K562 (cell line): ENCODE measurements at regions not wholly inside any gene's neighbourhood (a gene's known extent, or its start where the extent isn't known, plus 50 kb on each side); places are given as distances from the start of the nearest gene placed in this dataset.

ENCODE experiments used
- ATAC-seq: fragments of 200-7000 bp; cut with Tn5 transposase; 3 replicates; pipeline ENCODE4 v1.9.1; 2020; ENCODE audit warnings: moderate library complexity
- BruUV-seq: library from RNA; stranded (reverse); fragments of 400-500 nt; replicated peaks from 2 replicates; lab custom pipeline; 2021; lab: Mats Ljungman, UMichigan
- CTCF ChIA-PET: fragments of 300-600 bp; formaldehyde crosslinking; extraction: SDS; loops from one replicate; lab custom pipeline; 2021; ENCODE audit warnings: low intra/inter-chr PET ratio; lab: Yijun Ruan, JAX
- POLR2A ChIA-PET: fragments of 300-600, 350-650 bp; sonication (Branson Sonifier 250); formaldehyde crosslinking; extraction: SDS; loops from one replicate; lab custom pipeline; 2021; ENCODE audit warnings: antibody characterized with exemption, inconsistent platforms; lab: Yijun Ruan, JAX
- DNase-seq, 4 experiments: peaks; one replicate each; pipeline versions ENCODE4 v3.0.0 to v3.0.0-alpha.2; 2011 to 2018; ENCODE audit warnings: low spot score in 3 of 4, mixed read lengths in 3 of 4; ENCODE audit errors: extremely low read depth in 1 of 4
- FAIRE-seq: peaks from 2 replicates; lab custom pipeline; 2011; peaks lifted over from hg19 to GRCh38; lab: Jason Lieb, UNC
- H2AFZ ChIP-seq: 2 replicates; pipeline ENCODE4 v1.6.0; 2011; ENCODE audit warnings: low read depth, low read length, control low read depth, inconsistent platforms
- H3K27ac ChIP-seq: fragments of 200-600 bp; 3 replicates; pipeline ENCODE4 v1.8.0; 2011; ENCODE audit warnings: low read depth, mild to moderate bottlenecking, control low read depth, inconsistent platforms, low read length, moderate library complexity, mixed read lengths; ENCODE audit errors: extremely low read depth
- H3K27me3 ChIP-seq, 2 experiments: fragments of 300-600 bp in 1 of 2; 2 replicates in 1 of 2; 3 replicates in 1 of 2; pipeline versions ENCODE4 v1.6.0 to v1.8.0; 2011; ENCODE audit warnings: inconsistent platforms in 2 of 2, low read length in 2 of 2, mild to moderate bottlenecking in 1 of 2, mixed read lengths in 1 of 2, moderate library complexity in 1 of 2; ENCODE audit not compliant: control insufficient read depth in 2 of 2, insufficient read depth in 2 of 2
- H3K36me3 ChIP-seq: fragments of 300-600 bp; 3 replicates; pipeline ENCODE4 v1.8.0; 2011; ENCODE audit warnings: mild to moderate bottlenecking, low read length, inconsistent platforms; ENCODE audit not compliant: control insufficient read depth, insufficient read depth
- H3K4me1 ChIP-seq, 2 experiments: fragments of 200-600 bp in 1 of 2; replicated peaks in 1 of 2; 2 replicates in 1 of 2; 3 replicates in 1 of 2; pipeline versions ENCODE4 v1.5.1 to v1.8.0; 2011; ENCODE audit warnings: inconsistent platforms in 2 of 2, low read length in 2 of 2, mild to moderate bottlenecking in 1 of 2, mixed read lengths in 1 of 2, moderate library complexity in 1 of 2; ENCODE audit not compliant: control insufficient read depth in 2 of 2, insufficient read depth in 2 of 2
- H3K4me2 ChIP-seq: 2 replicates; pipeline ENCODE4 v1.6.1; 2011; ENCODE audit warnings: low read length, control low read depth, inconsistent platforms, mixed read lengths; ENCODE audit not compliant: insufficient read depth
- H3K4me3 ChIP-seq: fragments of 200-600 bp; sonication (generic), shearing (Covaris generic); 2 replicates; pipeline ENCODE4 v1.5.1; 2016; ENCODE audit warnings: control low read depth, inconsistent platforms
- H3K79me2 ChIP-seq: fragments of 200-600 bp; 3 replicates; pipeline ENCODE4 v1.8.0; 2011; ENCODE audit warnings: low read length, inconsistent platforms; ENCODE audit not compliant: control insufficient read depth, insufficient read depth
- H3K9ac ChIP-seq, 2 experiments: 2 replicates each; pipeline versions ENCODE4 v1.6.0 to v1.6.1; 2011; ENCODE audit warnings: low read depth in 2 of 2, low read length in 2 of 2, control low read depth in 1 of 2, inconsistent platforms in 1 of 2, mild to moderate bottlenecking in 1 of 2, mixed read lengths in 1 of 2; ENCODE audit not compliant: insufficient read depth in 1 of 2
- H3K9me1 ChIP-seq: one replicate; pipeline ENCODE4 v1.6.0; 2011; ENCODE audit warnings: inconsistent platforms, mild to moderate bottlenecking, low read length, moderate library complexity; ENCODE audit not compliant: control insufficient read depth, insufficient read depth
- H3K9me3 ChIP-seq: replicated peaks from 2 replicates; pipeline ENCODE4 v1.5.1; 2011; ENCODE audit warnings: low read depth, low read length, inconsistent platforms; ENCODE audit not compliant: control insufficient read depth, insufficient read depth
- H4K20me1 ChIP-seq: replicated peaks from 2 replicates; pipeline ENCODE4 v1.6.1; 2011; ENCODE audit warnings: low read length, inconsistent platforms, mixed read lengths; ENCODE audit not compliant: control insufficient read depth, insufficient read depth
- EZH2 ChIP-seq: IDR thresholded peaks from 2 replicates; pipeline ENCODE4 v1.6.1; 2012; ENCODE audit warnings: low read depth, mild to moderate bottlenecking, inconsistent platforms, low read length, borderline replicate concordance
- FOXK2 ChIP-seq, 2 experiments: fragments of 450-650 bp; IDR thresholded peaks in 1 of 2; conservative IDR thresholded peaks in 1 of 2; 2 replicates each; pipeline ENCODE4 v1.6.1; 2016; ENCODE audit warnings: low read depth in 2 of 2, mild to moderate bottlenecking in 1 of 2
- MBD2 ChIP-seq: sonication (generic); IDR thresholded peaks from 2 replicates; pipeline ENCODE4 v1.6.1; 2016; ENCODE audit warnings: low read depth, borderline replicate concordance
- MEF2D ChIP-seq: conservative IDR thresholded peaks from 2 replicates; pipeline ENCODE4 v1.6.1; 2016; ENCODE audit warnings: low read depth, missing genetic modification characterization, missing compliant biosample characterization
- NELFE ChIP-seq: IDR thresholded peaks from 2 replicates; pipeline ENCODE4 v1.6.1; 2011; ENCODE audit warnings: mild to moderate bottlenecking; ENCODE audit not compliant: insufficient read depth, insufficient read length
- NFE2L1 ChIP-seq: fragments of 450-650 bp; IDR thresholded peaks from 2 replicates; pipeline ENCODE4 v1.6.1; 2016; ENCODE audit warnings: missing genetic modification characterization, low read depth, mild to moderate bottlenecking, missing compliant biosample characterization, moderate library complexity, borderline replicate concordance
- NFIX ChIP-seq: fragments of 250-450 bp; sonication (Bioruptor Pico); IDR thresholded peaks from 2 replicates; pipeline ENCODE4 v1.4.0; 2020; ENCODE audit warnings: low read depth, mild to moderate bottlenecking, moderate library complexity
- SAP30 ChIP-seq: fragments of 200-600 bp; sonication (generic); IDR thresholded peaks from 2 replicates; pipeline ENCODE4 v1.6.1; 2012; ENCODE audit warnings: borderline replicate concordance, low read depth, mild to moderate bottlenecking, moderate library complexity, low read length, control low read depth, inconsistent platforms; ENCODE audit not compliant: insufficient read depth, poor library complexity, severe bottlenecking
- ZFPM2 ChIP-seq: fragments of 250-450 bp; sonication (Bioruptor Pico); IDR thresholded peaks from 2 replicates; pipeline ENCODE4 v1.5.1; 2022; ENCODE audit warnings: mild to moderate bottlenecking
- ZNF184 ChIP-seq: sonication (generic); formaldehyde crosslinking; IDR thresholded peaks from 2 replicates; pipeline ENCODE4 v1.5.0; 2020; ENCODE audit warnings: missing genetic modification reagents
- ZNF445 ChIP-seq: fragments of 250-450 bp; sonication (Bioruptor Pico); IDR thresholded peaks from 2 replicates; pipeline ENCODE4 v1.4.0; 2020; ENCODE audit warnings: low read depth, mild to moderate bottlenecking, moderate library complexity
- ZNF75A ChIP-seq: fragments of 450-650 bp; formaldehyde crosslinking; IDR thresholded peaks from 2 replicates; pipeline ENCODE4 v1.4.0; 2020; ENCODE audit warnings: mild to moderate bottlenecking
- WGBS: fragments of 100-300 bp; shearing (Covaris generic); methylation state at CpG from one replicate; pipeline ENCODE4 v1.1.6; 2016; ENCODE audit warnings: low coverage, mixed read lengths; ENCODE audit not compliant: insufficient coverage; ENCODE audit errors: missing lambda C conversion rate; 5-methylcytosine and 5-hydroxymethylcytosine counted together
- in situ Hi-C: fragments of 300-500 bp; cut with MboI; formaldehyde crosslinking; loops from 4 replicates; pipeline ENCODE4 v1.15.0; 2018; ENCODE audit warnings: inconsistent platforms, mixed read lengths
- intact Hi-C: fragments of 100-400 bp; cut with micrococcal nuclease; formaldehyde crosslinking; loops from 2 replicates; pipeline ENCODE4 v1.14.2; 2022
- TF ChIP-seq, protein P1 (sequence below): fragments of 200-600 bp; sonication (generic); IDR thresholded peaks from one replicate; pipeline ENCODE4 v1.6.1; 2012; ENCODE audit warnings: mild to moderate bottlenecking, low read depth, low read length, inconsistent platforms

DNA sequence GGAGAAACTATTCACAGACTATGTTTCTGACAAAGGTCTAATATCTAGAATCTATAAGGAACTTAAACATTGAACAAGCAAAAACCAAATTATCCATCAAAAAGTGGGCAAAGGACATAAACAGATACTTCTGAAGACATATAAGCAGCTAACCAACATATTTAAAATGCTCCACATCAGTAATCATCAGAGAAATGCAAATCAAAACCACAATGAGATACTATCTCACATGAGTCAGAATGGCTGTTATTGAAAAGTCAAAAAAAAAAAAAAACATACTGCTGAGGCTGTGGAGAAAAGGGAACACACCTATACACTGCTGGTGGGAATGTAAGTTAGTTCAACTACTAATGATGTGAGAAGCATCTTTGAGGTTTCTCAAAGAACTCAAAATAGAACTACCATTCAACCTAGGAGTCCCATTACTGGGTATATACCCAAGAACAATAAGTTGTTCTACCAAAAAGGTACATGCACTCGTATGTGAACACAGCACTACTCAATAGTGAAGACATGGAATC lies 220.4 kb upstream of the TFPI start:
- no peak overlapping the region for H3K27ac ChIP-seq
- no peaks in the 10 kb centered on the region for H3K36me3 ChIP-seq
- ChIA-PET CTCF (interaction anchor here (0.6 kb wide), 2 partner anchors 262 to 495 kb away, joined by 4 read pairs; no protein-coding TSS in a partner anchor), POLR2A (no interaction called here)
- no TSS peak for BruUV-seq
- no peaks in the 10 kb centered on the region for H3K27me3 ChIP-seq
- no peak for ATAC-seq
- H3K4me3 ChIP-seq: no peak overlapping the region
- no peaks in the 10 kb centered on the region for H3K9me1 ChIP-seq
- in situ Hi-C loops (no loop called here), intact Hi-C loops (no loop called here)
- no peak overlapping the region for H3K4me2 ChIP-seq
- H3K4me1 ChIP-seq: no peaks in the 10 kb centered on the region
- no peak overlapping the region for H2AFZ ChIP-seq
- no peaks in the 10 kb centered on the region for H3K79me2 ChIP-seq
- no peak overlapping the region for H3K9ac ChIP-seq
- FAIRE-seq: no peak
- no peaks in the 10 kb centered on the region for H3K9me3 ChIP-seq
- H4K20me1 ChIP-seq: no peaks in the 10 kb centered on the region
- DNase-seq: no peak
- 0% methylated on average over 1 of the region's 1 CpG for WGBS
- no peak for TF ChIP-seq EZH2
- TF ChIP-seq ZNF75A (CRISPR knock-in tag): no peak
- no peak for TF ChIP-seq FOXK2 (conservative IDR thresholded peaks at IDR 0.05 in 1 of 2, IDR thresholded peaks at IDR 0.05 in 1 of 2; ENCODE audit: low read depth in 2 of 2)
- TF ChIP-seq NFE2L1 (tag): no peak
- no peak for TF ChIP-seq ZNF184
- no peak for TF ChIP-seq MBD2
- TF ChIP-seq NELFE: no peak
- TF ChIP-seq MEF2D (tag): no peak
- TF ChIP-seq, protein P1, sequence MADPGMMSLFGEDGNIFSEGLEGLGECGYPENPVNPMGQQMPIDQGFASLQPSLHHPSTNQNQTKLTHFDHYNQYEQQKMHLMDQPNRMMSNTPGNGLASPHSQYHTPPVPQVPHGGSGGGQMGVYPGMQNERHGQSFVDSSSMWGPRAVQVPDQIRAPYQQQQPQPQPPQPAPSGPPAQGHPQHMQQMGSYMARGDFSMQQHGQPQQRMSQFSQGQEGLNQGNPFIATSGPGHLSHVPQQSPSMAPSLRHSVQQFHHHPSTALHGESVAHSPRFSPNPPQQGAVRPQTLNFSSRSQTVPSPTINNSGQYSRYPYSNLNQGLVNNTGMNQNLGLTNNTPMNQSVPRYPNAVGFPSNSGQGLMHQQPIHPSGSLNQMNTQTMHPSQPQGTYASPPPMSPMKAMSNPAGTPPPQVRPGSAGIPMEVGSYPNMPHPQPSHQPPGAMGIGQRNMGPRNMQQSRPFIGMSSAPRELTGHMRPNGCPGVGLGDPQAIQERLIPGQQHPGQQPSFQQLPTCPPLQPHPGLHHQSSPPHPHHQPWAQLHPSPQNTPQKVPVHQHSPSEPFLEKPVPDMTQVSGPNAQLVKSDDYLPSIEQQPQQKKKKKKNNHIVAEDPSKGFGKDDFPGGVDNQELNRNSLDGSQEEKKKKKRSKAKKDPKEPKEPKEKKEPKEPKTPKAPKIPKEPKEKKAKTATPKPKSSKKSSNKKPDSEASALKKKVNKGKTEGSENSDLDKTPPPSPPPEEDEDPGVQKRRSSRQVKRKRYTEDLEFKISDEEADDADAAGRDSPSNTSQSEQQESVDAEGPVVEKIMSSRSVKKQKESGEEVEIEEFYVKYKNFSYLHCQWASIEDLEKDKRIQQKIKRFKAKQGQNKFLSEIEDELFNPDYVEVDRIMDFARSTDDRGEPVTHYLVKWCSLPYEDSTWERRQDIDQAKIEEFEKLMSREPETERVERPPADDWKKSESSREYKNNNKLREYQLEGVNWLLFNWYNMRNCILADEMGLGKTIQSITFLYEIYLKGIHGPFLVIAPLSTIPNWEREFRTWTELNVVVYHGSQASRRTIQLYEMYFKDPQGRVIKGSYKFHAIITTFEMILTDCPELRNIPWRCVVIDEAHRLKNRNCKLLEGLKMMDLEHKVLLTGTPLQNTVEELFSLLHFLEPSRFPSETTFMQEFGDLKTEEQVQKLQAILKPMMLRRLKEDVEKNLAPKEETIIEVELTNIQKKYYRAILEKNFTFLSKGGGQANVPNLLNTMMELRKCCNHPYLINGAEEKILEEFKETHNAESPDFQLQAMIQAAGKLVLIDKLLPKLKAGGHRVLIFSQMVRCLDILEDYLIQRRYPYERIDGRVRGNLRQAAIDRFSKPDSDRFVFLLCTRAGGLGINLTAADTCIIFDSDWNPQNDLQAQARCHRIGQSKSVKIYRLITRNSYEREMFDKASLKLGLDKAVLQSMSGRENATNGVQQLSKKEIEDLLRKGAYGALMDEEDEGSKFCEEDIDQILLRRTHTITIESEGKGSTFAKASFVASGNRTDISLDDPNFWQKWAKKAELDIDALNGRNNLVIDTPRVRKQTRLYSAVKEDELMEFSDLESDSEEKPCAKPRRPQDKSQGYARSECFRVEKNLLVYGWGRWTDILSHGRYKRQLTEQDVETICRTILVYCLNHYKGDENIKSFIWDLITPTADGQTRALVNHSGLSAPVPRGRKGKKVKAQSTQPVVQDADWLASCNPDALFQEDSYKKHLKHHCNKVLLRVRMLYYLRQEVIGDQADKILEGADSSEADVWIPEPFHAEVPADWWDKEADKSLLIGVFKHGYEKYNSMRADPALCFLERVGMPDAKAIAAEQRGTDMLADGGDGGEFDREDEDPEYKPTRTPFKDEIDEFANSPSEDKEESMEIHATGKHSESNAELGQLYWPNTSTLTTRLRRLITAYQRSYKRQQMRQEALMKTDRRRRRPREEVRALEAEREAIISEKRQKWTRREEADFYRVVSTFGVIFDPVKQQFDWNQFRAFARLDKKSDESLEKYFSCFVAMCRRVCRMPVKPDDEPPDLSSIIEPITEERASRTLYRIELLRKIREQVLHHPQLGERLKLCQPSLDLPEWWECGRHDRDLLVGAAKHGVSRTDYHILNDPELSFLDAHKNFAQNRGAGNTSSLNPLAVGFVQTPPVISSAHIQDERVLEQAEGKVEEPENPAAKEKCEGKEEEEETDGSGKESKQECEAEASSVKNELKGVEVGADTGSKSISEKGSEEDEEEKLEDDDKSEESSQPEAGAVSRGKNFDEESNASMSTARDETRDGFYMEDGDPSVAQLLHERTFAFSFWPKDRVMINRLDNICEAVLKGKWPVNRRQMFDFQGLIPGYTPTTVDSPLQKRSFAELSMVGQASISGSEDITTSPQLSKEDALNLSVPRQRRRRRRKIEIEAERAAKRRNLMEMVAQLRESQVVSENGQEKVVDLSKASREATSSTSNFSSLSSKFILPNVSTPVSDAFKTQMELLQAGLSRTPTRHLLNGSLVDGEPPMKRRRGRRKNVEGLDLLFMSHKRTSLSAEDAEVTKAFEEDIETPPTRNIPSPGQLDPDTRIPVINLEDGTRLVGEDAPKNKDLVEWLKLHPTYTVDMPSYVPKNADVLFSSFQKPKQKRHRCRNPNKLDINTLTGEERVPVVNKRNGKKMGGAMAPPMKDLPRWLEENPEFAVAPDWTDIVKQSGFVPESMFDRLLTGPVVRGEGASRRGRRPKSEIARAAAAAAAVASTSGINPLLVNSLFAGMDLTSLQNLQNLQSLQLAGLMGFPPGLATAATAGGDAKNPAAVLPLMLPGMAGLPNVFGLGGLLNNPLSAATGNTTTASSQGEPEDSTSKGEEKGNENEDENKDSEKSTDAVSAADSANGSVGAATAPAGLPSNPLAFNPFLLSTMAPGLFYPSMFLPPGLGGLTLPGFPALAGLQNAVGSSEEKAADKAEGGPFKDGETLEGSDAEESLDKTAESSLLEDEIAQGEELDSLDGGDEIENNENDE: no peak
- no peak for TF ChIP-seq ZFPM2 (CRISPR knock-in tag)
- TF ChIP-seq SAP30: no peak
- no peak for TF ChIP-seq NFIX (CRISPR knock-in tag)
- TF ChIP-seq ZNF445: no peak
